ENCODE measurements at regions not wholly inside any gene's neighbourhood (a gene's known extent, or its start where the extent isn't known, plus 50 kb on each side); places are given as distances from the start of the nearest gene placed in this dataset.

- no peak for DNase-seq (ENCODE audit: low spot score)
These were observed 135.3 kb upstream of the KCNG1 start for GRCh38 chr20:51158226-51158625.

GRCh38 chr20:51156041-51156982 is 133.4 kb upstream of the KCNG1 start:
- DNase-seq (ENCODE audit: low spot score) = no peak

- DNase-seq (ENCODE audit: low spot score) = no peak
These were observed 132.1 kb upstream of the KCNG1 start for GRCh38 chr20:51154708-51155690.

GRCh38 chr20:51153867-51154707 is 131.2 kb upstream of the KCNG1 start:
- no peak for DNase-seq (ENCODE audit: low spot score)

- DNase-seq (ENCODE audit: low spot score) = no peak
These were observed 126.0 kb upstream of the KCNG1 start for GRCh38 chr20:51148941-51149340.

- DNase-seq (ENCODE audit: low spot score) = no peak
These were observed 121.6 kb upstream of the KCNG1 start for GRCh38 chr20:51144476-51144875.

- DNase-seq (ENCODE audit: low spot score) = no peak
These were observed 120.7 kb upstream of the KCNG1 start for GRCh38 chr20:51143652-51144051.

- no peak for DNase-seq (ENCODE audit: low spot score)
These were observed 119.5 kb upstream of the KCNG1 start for GRCh38 chr20:51142448-51142847.

GRCh38 chr20:51140671-51141070 is 117.8 kb upstream of the KCNG1 start:
- no peak for DNase-seq (ENCODE audit: low spot score)

GRCh38 chr20:51139891-51140290 is 117.0 kb upstream of the KCNG1 start:
- no peak for DNase-seq (ENCODE audit: low spot score)

GRCh38 chr20:51138576-51138975 is 115.7 kb upstream of the KCNG1 start:
- no peak for DNase-seq (ENCODE audit: low spot score)

- no peak for DNase-seq (ENCODE audit: low spot score)
These were observed 114.6 kb upstream of the KCNG1 start for GRCh38 chr20:51137461-51137860.

- no peak for DNase-seq (ENCODE audit: low spot score)
These were observed 113.2 kb upstream of the KCNG1 start for GRCh38 chr20:51135926-51136715.

- DNase-seq (ENCODE audit: low spot score) = no peak
These were observed 111.5 kb upstream of the KCNG1 start for GRCh38 chr20:51134405-51134804.

- DNase-seq (ENCODE audit: low spot score) = no peak
These were observed 109.4 kb upstream of the KCNG1 start for GRCh38 chr20:51132279-51132678.

- DNase-seq (ENCODE audit: low spot score) = no peak
These were observed 108.9 kb upstream of the KCNG1 start for GRCh38 chr20:51131811-51132210.

GRCh38 chr20:51129147-51129776 is 106.4 kb upstream of the KCNG1 start:
- DNase-seq (ENCODE audit: low spot score) = no peak

- no peak for DNase-seq (ENCODE audit: low spot score)
These were observed 105.3 kb upstream of the KCNG1 start for GRCh38 chr20:51128198-51128597.

- DNase-seq (ENCODE audit: low spot score) = no peak
These were observed 104.8 kb upstream of the KCNG1 start for GRCh38 chr20:51127713-51128112.

- DNase-seq (ENCODE audit: low spot score) = no peak
These were observed 103.4 kb upstream of the KCNG1 start for GRCh38 chr20:51126337-51126736.

All from SW480 (cell line).